BE2C (cell line): ENCODE measurements at regions not wholly inside any gene's neighbourhood (a gene's known extent, or its start where the extent isn't known, plus 50 kb on each side); places are given as distances from the start of the nearest gene placed in this dataset.

Source experiments
- DNase-seq: peaks from one replicate; pipeline ENCODE4 v3.0.0-alpha.2; 2020
- H3K27me3 ChIP-seq: fragments of 250-450 bp; sonication (Bioruptor Pico); 2 replicates; pipeline ENCODE4 v1.5.1; 2020; ENCODE audit warnings: mild to moderate bottlenecking
- H3K36me3 ChIP-seq: fragments of 250-450 bp; sonication (Bioruptor Pico); 2 replicates; pipeline ENCODE4 v1.5.1; 2020; ENCODE audit warnings: mild to moderate bottlenecking
- H3K4me1 ChIP-seq: fragments of 250-450 bp; sonication (Bioruptor Pico); 2 replicates; pipeline ENCODE4 v1.5.1; 2020
- H3K4me3 ChIP-seq: 2 replicates; pipeline ENCODE4 v1.5.1; 2011; ENCODE audit warnings: low read depth, low read length
- H3K9me3 ChIP-seq: fragments of 250-450 bp; sonication (Bioruptor Pico); 2 replicates; pipeline ENCODE4 v1.5.1; 2020
- CTCF ChIP-seq: IDR thresholded peaks from 2 replicates; pipeline ENCODE4 v1.5.1; 2012; ENCODE audit warnings: mild to moderate bottlenecking, low read depth, low read length

- H3K27me3 ChIP-seq: no peaks in the 10 kb centered on the region
- no peak for TF ChIP-seq CTCF
- no peak for DNase-seq
- no peak overlapping the region for H3K4me3 ChIP-seq
- no peaks in the 10 kb centered on the region for H3K4me1 ChIP-seq
- H3K9me3 ChIP-seq: no peaks in the 10 kb centered on the region; the same call in 1 of the 2 replicates
- H3K36me3 ChIP-seq: no peaks in the 10 kb centered on the region
These were observed 296.5 kb downstream of the SMOC2 start for GRCh38 chr6:168737481-168737880.

- DNase-seq: no peak
- no peak for TF ChIP-seq CTCF
- H3K36me3 ChIP-seq: no peaks in the 10 kb centered on the region
- no peaks in the 10 kb centered on the region for H3K27me3 ChIP-seq
- no peaks in the 10 kb centered on the region; the same call in 1 of the 2 replicates for H3K9me3 ChIP-seq
- no peaks in the 10 kb centered on the region for H3K4me1 ChIP-seq
- no peak overlapping the region for H3K4me3 ChIP-seq
These were observed 296.0 kb downstream of the SMOC2 start for GRCh38 chr6:168737014-168737413.

- Histone ChIP-seq H3K27me3 (no peaks in the 10 kb centered on the region), H3K4me3 (no peak overlapping the region), H3K4me1 (no peaks in the 10 kb centered on the region), H3K9me3 (no peaks in the 10 kb centered on the region; the same call in 1 of the 2 replicates), H3K36me3 (no peaks in the 10 kb centered on the region)
- DNase-seq: no peak
- no peak for TF ChIP-seq CTCF
These were observed 295.1 kb downstream of the SMOC2 start for GRCh38 chr6:168736039-168736438.

GRCh38 chr6:168735268-168735949 is 294.4 kb downstream of the SMOC2 start:
- DNase-seq: no peak
- TF ChIP-seq CTCF: no peak

GRCh38 chr6:168734523-168734922 is 293.5 kb downstream of the SMOC2 start:
- DNase-seq: no peak
- H3K27me3 ChIP-seq: no peaks in the 10 kb centered on the region
- no peaks in the 10 kb centered on the region for H3K4me1 ChIP-seq
- H3K9me3 ChIP-seq: no peaks in the 10 kb centered on the region; the same call in 1 of the 2 replicates
- no peak for TF ChIP-seq CTCF
- H3K36me3 ChIP-seq: no peaks in the 10 kb centered on the region
- no peak overlapping the region for H3K4me3 ChIP-seq

More at GRCh38 chr6:168735268-168735949, 294.4 kb downstream of the SMOC2 start:
- Histone ChIP-seq H3K9me3 (no peaks in the 10 kb centered on the region; the same call in 1 of the 2 replicates), H3K27me3 (no peaks in the 10 kb centered on the region), H3K36me3 (no peaks in the 10 kb centered on the region), H3K4me3 (no peak overlapping the region), H3K4me1 (no peaks in the 10 kb centered on the region)

- H3K36me3 ChIP-seq: no peaks in the 10 kb centered on the region
- no peak overlapping the region for H3K4me3 ChIP-seq
- TF ChIP-seq CTCF: no peak
- no peak for DNase-seq
- no peaks in the 10 kb centered on the region for H3K27me3 ChIP-seq
- no peaks in the 10 kb centered on the region; the same call in 1 of the 2 replicates for H3K9me3 ChIP-seq
- no peaks in the 10 kb centered on the region for H3K4me1 ChIP-seq
These were observed 291.7 kb downstream of the SMOC2 start for GRCh38 chr6:168732676-168733075.
